Activated T-helper 17 cell treated with anti-CD3 and anti-CD28 coated beads, Interleukin-2, amount 50 U/mL, for 72 hours (primary cell): ENCODE measurements at regions not wholly inside any gene's neighbourhood (a gene's known extent, or its start where the extent isn't known, plus 50 kb on each side); places are given as distances from the start of the nearest gene placed in this dataset.

Source experiments
- ATAC-seq: fragments of 150-1000 bp; cut with Tn5 transposase; replicated peaks from 2 replicates; pipeline ENCODE4 v1.10.0; 2021; ENCODE audit warnings: mild to moderate bottlenecking, moderate library complexity
- H3K27ac Mint-ChIP-seq: one replicate; pipeline ENCODE4 v1.8.0; 2022; ENCODE audit warnings: mixed read lengths
- H3K27me3 Mint-ChIP-seq: one replicate; pipeline ENCODE4 v1.8.0; 2022; ENCODE audit warnings: mixed read lengths
- H3K36me3 Mint-ChIP-seq: one replicate; pipeline ENCODE4 v1.8.0; 2022; ENCODE audit warnings: low read depth, mild to moderate bottlenecking, mixed read lengths
- H3K4me1 Mint-ChIP-seq: one replicate; pipeline ENCODE4 v1.8.0; 2022; ENCODE audit warnings: mixed read lengths
- H3K4me3 Mint-ChIP-seq: one replicate; pipeline ENCODE4 v1.8.0; 2022; ENCODE audit warnings: mild to moderate bottlenecking, mixed read lengths
- H3K9me3 Mint-ChIP-seq: one replicate; pipeline ENCODE4 v1.8.0; 2022; ENCODE audit warnings: mixed read lengths

GRCh38 chr11:70497536-70498075 is 99.3 kb downstream of the CTTN start:
- H3K9me3 Mint-ChIP-seq, result no peaks in the 10 kb centered on the region
- no peaks in the 10 kb centered on the region for H3K4me1 Mint-ChIP-seq
- no peak overlapping the region for H3K27ac Mint-ChIP-seq
- no peaks in the 10 kb centered on the region for H3K27me3 Mint-ChIP-seq
- ATAC-seq, result no peak
- no peaks in the 10 kb centered on the region for H3K36me3 Mint-ChIP-seq
- no peak overlapping the region for H3K4me3 Mint-ChIP-seq

GRCh38 chr11:70498171-70498571 is 99.8 kb downstream of the CTTN start:
- Mint-ChIP-seq H3K9me3 (no peaks in the 10 kb centered on the region), H3K4me1 (no peaks in the 10 kb centered on the region), H3K36me3 (no peaks in the 10 kb centered on the region), H3K4me3 (no peak overlapping the region), H3K27me3 (no peaks in the 10 kb centered on the region), H3K27ac (no peak overlapping the region)
- ATAC-seq, result no peak

- Mint-ChIP-seq H3K27ac (no peak overlapping the region), H3K9me3 (no peaks in the 10 kb centered on the region), H3K4me3 (no peak overlapping the region), H3K4me1 (no peaks in the 10 kb centered on the region), H3K36me3 (no peaks in the 10 kb centered on the region), H3K27me3 (no peaks in the 10 kb centered on the region)
- no peak for ATAC-seq
Measured at GRCh38 chr11:70498976-70499801, 100.9 kb downstream of the CTTN start.

DNA sequence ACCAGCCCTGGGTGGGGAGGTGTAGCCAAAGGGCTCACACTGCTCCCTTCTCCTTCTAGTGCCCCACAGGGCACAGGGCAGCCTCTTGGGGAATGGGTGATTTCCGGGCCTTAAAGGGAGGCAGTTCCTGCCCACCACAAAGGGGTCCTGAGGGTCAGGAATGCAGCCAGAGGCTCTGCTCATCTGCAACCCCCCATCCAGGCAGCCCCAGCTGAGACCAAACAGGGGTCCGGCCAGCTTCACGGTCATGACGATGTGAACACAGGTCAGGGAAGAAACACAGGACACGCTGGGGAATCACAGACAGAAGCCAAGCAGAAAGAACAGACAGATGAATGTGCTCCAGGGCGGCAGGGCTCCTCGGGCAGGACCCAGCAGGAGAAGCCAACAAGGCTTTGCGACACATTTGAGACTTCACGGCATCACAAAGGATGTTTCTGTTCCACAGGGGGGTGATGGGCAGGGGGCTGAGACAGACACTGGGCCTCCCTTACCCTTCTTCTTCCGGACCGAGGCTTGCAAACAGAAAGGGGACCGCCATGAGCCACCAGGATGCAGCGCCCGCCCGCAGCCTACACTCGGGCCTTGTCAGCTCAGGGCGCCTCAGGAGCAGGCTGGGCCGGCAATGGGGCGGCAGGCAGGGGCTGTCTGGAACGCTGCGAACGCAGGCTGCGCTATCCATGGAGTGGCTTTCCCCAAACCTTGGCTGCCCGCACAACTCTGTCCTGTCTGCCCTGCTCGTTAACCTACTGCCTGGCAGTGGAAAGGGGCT is 101.9 kb downstream of the CTTN start:
- no peaks in the 10 kb centered on the region for H3K9me3 Mint-ChIP-seq
- ATAC-seq, result no peak
- no peaks in the 10 kb centered on the region for H3K4me1 Mint-ChIP-seq
- no peaks in the 10 kb centered on the region for H3K27me3 Mint-ChIP-seq
- H3K27ac Mint-ChIP-seq, result no peak overlapping the region
- no peak overlapping the region for H3K4me3 Mint-ChIP-seq
- no peaks in the 10 kb centered on the region for H3K36me3 Mint-ChIP-seq

GRCh38 chr11:70501051-70501901 is 102.9 kb downstream of the CTTN start:
- Mint-ChIP-seq H3K4me3 (no peak overlapping the region), H3K27ac (no peak overlapping the region), H3K27me3 (no peaks in the 10 kb centered on the region), H3K4me1 (no peaks in the 10 kb centered on the region), H3K9me3 (no peaks in the 10 kb centered on the region), H3K36me3 (no peaks in the 10 kb centered on the region)
- ATAC-seq, result no peak

DNA sequence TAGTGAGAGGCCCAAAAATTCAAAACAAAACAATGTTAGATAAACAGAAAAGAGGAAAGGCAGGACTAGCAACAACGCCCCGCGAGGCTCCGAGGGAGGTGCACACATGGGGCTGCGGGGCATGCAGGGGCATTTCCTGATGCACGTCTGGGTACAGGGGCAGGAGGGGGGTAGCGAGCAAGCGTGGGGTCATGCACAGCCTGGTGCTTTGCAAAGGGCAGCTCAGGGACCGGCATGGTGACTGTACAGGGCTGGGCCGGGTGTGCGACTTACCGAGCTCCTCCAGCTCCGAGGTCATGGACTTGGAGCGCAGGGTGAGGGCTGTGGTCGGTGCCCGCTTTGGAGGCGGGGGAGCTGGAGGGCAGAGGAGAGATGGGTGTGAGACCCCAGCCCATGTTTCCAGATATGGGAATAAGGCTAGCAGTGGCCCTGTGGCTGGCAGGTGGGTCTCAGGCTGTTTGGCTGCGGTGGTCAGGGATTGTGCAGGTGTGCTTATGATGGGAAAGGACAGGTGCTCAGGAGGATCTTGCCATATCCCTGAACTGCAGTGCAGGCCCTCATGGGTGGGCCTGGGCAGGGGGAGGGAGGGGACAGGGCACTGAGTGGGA is 103.7 kb downstream of the CTTN start:
- ATAC-seq, result no peak
- Mint-ChIP-seq H3K4me1 (no peaks in the 10 kb centered on the region), H3K4me3 (no peak overlapping the region), H3K9me3 (no peaks in the 10 kb centered on the region), H3K36me3 (no peaks in the 10 kb centered on the region), H3K27me3 (no peaks in the 10 kb centered on the region), H3K27ac (no peak overlapping the region)

DNA sequence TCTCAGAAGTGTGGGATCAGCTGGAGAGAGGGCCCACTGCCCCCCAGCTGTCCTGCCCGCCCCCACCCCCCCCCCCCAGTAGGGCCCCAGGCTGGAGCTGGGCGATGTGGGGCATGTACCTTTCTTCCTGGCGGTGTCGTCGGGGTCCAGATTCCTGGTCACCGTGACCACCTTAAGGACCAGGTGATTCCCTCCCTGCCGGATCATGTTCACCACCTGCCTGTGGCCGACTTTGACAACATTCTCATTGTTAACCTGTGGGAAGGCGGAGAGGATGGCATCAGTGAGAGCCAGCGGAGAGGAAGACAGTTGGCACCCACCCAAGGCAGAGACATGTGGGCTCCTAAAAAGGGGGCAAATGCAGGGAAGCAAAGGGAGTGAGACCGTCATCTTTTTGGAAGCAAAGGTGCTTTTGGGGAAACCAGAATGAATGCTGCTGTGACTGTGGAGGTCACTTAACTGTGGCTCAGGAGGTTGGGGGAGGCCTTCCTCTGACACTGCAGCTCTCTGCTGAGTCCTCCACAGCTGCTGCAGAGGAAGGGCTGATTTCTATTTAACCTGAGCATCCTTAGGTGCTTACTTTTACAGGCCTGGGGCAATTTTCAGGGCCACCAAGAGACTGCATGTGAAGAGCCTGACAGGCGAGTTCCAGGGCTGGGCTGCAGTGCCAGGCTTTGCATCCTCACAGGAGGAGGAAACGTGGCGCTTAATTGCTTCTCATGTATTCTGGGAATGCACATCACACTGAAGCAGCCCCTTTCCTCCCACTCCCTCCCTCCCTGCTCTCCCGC is 104.5 kb downstream of the CTTN start:
- H3K27ac Mint-ChIP-seq, result no peak overlapping the region
- no peaks in the 10 kb centered on the region for H3K36me3 Mint-ChIP-seq
- H3K4me3 Mint-ChIP-seq, result no peak overlapping the region
- H3K27me3 Mint-ChIP-seq, result no peaks in the 10 kb centered on the region
- ATAC-seq, result no peak
- no peaks in the 10 kb centered on the region for H3K9me3 Mint-ChIP-seq
- H3K4me1 Mint-ChIP-seq, result no peaks in the 10 kb centered on the region

DNA sequence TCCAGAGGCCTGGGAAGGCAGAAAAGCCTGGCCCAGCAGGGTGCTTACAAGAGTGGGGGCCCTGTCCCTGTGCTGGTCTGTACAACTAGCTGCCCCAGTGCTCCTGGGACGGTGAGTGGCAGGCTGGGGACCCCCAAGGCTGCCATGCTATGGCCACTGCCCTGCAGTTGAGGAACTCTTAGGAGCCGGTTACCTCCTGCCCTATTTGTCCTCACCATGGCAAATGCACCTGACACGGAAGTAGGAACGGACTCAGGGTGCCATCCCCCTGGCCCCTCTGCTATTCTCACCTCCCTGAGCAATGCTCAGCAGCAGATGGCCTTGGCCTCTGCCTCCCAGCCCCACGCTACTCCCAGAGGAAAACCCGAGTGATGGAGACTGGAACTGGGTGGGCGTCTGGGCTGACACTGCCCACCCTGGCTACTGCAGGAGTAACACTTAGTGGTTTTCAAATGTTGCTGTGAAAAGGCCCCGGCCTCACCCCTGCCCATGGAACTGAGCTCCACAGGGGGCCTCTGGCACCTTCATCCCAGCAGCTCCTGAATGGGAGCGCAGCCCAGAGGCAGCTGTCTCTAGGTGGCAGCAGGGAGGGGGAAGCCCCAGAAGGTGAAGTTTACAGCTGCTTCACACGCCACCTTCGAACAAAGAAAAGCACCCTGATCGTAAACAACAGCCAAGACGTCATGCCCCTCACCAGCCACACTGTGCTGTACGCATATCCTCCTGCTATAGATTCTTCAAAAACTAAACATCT is 105.3 kb downstream of the CTTN start:
- Mint-ChIP-seq H3K9me3 (no peaks in the 10 kb centered on the region), H3K27me3 (no peaks in the 10 kb centered on the region), H3K4me3 (no peak overlapping the region), H3K27ac (no peak overlapping the region), H3K36me3 (no peaks in the 10 kb centered on the region), H3K4me1 (no peaks in the 10 kb centered on the region)
- ATAC-seq, result no peak

DNA sequence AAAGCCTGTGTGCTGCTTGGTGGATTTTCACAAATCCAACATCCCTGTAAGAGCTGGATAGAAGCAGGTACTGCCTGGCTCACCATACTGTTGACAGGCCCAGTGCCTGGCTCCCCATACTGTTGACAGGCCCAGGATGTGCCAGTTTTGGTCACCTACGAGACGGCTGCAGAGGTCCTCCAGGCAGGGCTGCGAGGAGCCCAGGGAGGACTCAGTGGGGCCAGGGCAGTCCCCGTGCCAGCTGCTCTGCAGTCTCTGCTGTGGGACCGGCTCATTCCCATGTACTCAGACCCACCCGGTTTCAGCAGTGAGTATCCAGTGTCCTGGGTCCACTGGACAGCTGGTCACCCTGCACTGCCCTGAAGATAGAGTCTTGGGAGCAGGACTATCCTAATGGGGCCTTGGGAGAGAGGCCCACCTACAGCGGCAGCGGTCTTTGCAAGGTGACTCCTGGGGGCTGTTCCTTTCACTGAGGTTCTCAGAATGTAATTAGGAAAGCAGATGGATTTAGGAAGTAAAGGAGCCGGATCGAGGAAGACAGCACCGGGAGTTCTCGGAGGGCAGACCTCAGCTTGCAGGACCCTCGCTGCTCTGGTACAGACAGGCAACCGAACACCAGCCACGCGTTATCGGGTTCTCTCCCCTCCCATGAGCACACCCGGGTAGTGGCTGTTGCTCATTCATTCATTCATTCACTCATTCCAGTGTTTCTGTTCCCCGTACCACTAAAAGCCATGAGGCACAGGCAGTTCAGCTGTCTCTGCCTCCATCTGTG is 106.1 kb downstream of the CTTN start:
- H3K27me3 Mint-ChIP-seq, result no peaks in the 10 kb centered on the region
- H3K9me3 Mint-ChIP-seq, result no peaks in the 10 kb centered on the region
- no peaks in the 10 kb centered on the region for H3K36me3 Mint-ChIP-seq
- H3K4me3 Mint-ChIP-seq, result no peak overlapping the region
- no peaks in the 10 kb centered on the region for H3K4me1 Mint-ChIP-seq
- H3K27ac Mint-ChIP-seq, result no peak overlapping the region
- no peak for ATAC-seq

DNA sequence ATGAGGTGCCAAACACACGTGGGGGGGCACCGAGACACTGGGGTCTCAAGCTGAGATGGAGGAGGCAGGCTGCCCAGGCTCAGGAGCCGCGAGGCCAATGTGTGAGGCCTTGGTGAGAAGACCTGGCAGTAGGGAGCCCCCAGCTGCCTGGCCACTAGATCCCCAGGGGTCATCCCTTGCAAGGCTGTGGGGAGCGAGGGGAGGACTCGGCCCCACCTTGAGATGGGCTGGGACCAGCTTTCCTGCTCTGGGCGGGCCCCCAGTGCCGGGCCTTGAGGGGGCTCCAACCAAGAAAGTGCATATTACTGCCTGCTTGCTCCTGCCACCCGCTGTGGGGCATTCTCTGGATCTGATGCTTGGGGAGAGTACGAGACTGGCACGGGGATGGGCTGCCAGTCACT is 107.0 kb downstream of the CTTN start:
- Mint-ChIP-seq H3K27ac (no peak overlapping the region), H3K36me3 (no peaks in the 10 kb centered on the region), H3K9me3 (no peaks in the 10 kb centered on the region), H3K27me3 (no peaks in the 10 kb centered on the region), H3K4me3 (no peak overlapping the region), H3K4me1 (no peaks in the 10 kb centered on the region)
- no peak for ATAC-seq

- H3K9me3 Mint-ChIP-seq, result peaks cover 3% of the 10 kb centered on the region
- H3K27ac Mint-ChIP-seq, result no peak overlapping the region
- H3K4me1 Mint-ChIP-seq, result no peaks in the 10 kb centered on the region
- ATAC-seq, result no peak
- no peaks in the 10 kb centered on the region for H3K36me3 Mint-ChIP-seq
- H3K4me3 Mint-ChIP-seq, result no peak overlapping the region
- H3K27me3 Mint-ChIP-seq, result no peaks in the 10 kb centered on the region
Measured at GRCh38 chr11:70505761-70506657, 107.7 kb downstream of the CTTN start.

DNA sequence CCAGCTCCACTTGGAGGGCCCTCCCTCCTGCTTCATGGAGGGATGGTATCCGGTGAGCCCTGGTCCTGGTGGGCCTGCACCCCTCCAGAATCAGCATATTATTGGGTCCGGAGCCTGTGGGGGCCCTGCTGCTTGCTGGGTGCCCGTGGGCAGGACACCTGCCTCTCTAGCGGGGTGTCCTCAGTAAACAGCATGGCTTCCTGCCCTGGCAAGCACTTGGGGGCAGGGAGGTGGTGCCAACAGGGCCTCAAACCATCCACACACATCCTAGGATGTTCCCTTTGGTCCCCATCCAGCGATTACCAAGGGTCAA is 108.3 kb downstream of the CTTN start:
- Mint-ChIP-seq H3K36me3 (no peaks in the 10 kb centered on the region), H3K27ac (no peak overlapping the region), H3K9me3 (peaks cover 3% of the 10 kb centered on the region), H3K4me3 (no peak overlapping the region), H3K27me3 (no peaks in the 10 kb centered on the region), H3K4me1 (no peaks in the 10 kb centered on the region)
- ATAC-seq, result no peak
